ENCODE measurements at regions not wholly inside any gene's neighbourhood (a gene's known extent, or its start where the extent isn't known, plus 50 kb on each side); places are given as distances from the start of the nearest gene placed in this dataset.

DNA sequence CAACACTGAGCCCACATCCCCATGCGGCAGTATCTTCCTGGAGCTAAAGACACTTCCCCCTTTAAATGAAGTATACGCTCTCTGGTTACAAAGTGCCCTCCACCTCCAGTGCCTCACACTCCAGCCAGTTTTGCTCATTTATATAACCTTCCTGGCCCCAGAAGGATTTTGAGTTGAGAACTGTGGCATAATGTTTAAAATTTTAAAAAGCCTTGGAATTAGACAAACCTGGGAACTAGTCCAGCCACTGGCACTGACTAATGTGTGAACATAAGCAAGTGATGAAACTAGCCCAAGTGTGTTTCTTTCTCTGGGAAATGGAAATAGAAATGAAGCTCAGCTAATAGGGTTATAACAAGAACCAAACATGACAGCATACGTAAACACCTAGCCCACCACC is 723.7 kb upstream of the USP15 start:
- no peaks in the 10 kb centered on the region for H3K4me1 ChIP-seq (ENCODE audit: control insufficient read depth in 1 of 2, insufficient read depth in 2 of 2, low read length in 2 of 2)
- no peaks in the 10 kb centered on the region for H3K27me3 ChIP-seq (ENCODE audit: insufficient read depth, low read length)
- no peaks in the 10 kb centered on the region for H3K9me3 ChIP-seq (ENCODE audit: control insufficient read depth in 1 of 2, insufficient read depth in 1 of 2, low read depth in 1 of 2, low read length in 2 of 2)
- H3K36me3 ChIP-seq (ENCODE audit: control insufficient read depth in 1 of 2, insufficient read depth in 2 of 2, low read length in 2 of 2) = no peaks in the 10 kb centered on the region
- H4K20me1 ChIP-seq (ENCODE audit: insufficient read depth) = no peaks in the 10 kb centered on the region
- no peaks in the 10 kb centered on the region for H3K9me2 ChIP-seq (ENCODE audit: insufficient read depth)
- ChIA-PET POLR2A (no interaction called here), CTCF (no interaction called here), RAD21 (ENCODE audit: low non-redundant PET in 1 of 2, low total read pairs in 2 of 2, uncharacterized antibody in 2 of 2, unreplicated experiment in 2 of 2) (no interaction called here)
- no peak for DNase-seq (ENCODE audit: low read depth, low spot score)
- H3K4me3 ChIP-seq (replicated peaks in 1 of 2; ENCODE audit: low read depth in 1 of 2, low read length in 2 of 2) = no peak overlapping the region
- no peak for ATAC-seq
- no peak overlapping the region for H2AFZ ChIP-seq (ENCODE audit: low read depth, low read length, poor library complexity, severe bottlenecking)
- H3K79me2 ChIP-seq (ENCODE audit: insufficient read depth, low read length) = no peaks in the 10 kb centered on the region
- TF ChIP-seq, protein P1, sequence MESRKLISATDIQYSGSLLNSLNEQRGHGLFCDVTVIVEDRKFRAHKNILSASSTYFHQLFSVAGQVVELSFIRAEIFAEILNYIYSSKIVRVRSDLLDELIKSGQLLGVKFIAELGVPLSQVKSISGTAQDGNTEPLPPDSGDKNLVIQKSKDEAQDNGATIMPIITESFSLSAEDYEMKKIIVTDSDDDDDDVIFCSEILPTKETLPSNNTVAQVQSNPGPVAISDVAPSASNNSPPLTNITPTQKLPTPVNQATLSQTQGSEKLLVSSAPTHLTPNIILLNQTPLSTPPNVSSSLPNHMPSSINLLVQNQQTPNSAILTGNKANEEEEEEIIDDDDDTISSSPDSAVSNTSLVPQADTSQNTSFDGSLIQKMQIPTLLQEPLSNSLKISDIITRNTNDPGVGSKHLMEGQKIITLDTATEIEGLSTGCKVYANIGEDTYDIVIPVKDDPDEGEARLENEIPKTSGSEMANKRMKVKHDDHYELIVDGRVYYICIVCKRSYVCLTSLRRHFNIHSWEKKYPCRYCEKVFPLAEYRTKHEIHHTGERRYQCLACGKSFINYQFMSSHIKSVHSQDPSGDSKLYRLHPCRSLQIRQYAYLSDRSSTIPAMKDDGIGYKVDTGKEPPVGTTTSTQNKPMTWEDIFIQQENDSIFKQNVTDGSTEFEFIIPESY (IDR thresholded peaks at IDR 0.05; ENCODE audit: extremely low read depth, insufficient replicate concordance, low read length) = no peak
- TF ChIP-seq, protein P2, sequence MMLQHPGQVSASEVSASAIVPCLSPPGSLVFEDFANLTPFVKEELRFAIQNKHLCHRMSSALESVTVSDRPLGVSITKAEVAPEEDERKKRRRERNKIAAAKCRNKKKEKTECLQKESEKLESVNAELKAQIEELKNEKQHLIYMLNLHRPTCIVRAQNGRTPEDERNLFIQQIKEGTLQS (IDR thresholded peaks at IDR 0.05) = no peak
- TF ChIP-seq CEBPB (IDR thresholded peaks at IDR 0.05; ENCODE audit: low read depth) (no peak), SRF (IDR thresholded peaks at IDR 0.05; ENCODE audit: low read depth) (no peak), ELF1 (IDR thresholded peaks at IDR 0.05; ENCODE audit: borderline replicate concordance, low read depth) (no peak), POLR2AphosphoS5 (IDR thresholded peaks at IDR 0.05; ENCODE audit: low read depth, low read length) (no peak), ZNF274 (IDR thresholded peaks at IDR 0.05; ENCODE audit: low read depth, low read length) (no peak), JUND (IDR thresholded peaks at IDR 0.05) (no peak), RAD21 (IDR thresholded peaks at IDR 0.05; ENCODE audit: low read depth) (no peak), POLR2A (IDR thresholded peaks at IDR 0.05; ENCODE audit: borderline replicate concordance, extremely low read depth, insufficient read depth, insufficient read length) (no peak), TCF7L2 (IDR thresholded peaks at IDR 0.05; ENCODE audit: borderline replicate concordance, extremely low read depth, insufficient read depth, insufficient read length) (no peak), SP1 (IDR thresholded peaks at IDR 0.05; ENCODE audit: low read depth) (no peak)
- TF ChIP-seq, protein P3, sequence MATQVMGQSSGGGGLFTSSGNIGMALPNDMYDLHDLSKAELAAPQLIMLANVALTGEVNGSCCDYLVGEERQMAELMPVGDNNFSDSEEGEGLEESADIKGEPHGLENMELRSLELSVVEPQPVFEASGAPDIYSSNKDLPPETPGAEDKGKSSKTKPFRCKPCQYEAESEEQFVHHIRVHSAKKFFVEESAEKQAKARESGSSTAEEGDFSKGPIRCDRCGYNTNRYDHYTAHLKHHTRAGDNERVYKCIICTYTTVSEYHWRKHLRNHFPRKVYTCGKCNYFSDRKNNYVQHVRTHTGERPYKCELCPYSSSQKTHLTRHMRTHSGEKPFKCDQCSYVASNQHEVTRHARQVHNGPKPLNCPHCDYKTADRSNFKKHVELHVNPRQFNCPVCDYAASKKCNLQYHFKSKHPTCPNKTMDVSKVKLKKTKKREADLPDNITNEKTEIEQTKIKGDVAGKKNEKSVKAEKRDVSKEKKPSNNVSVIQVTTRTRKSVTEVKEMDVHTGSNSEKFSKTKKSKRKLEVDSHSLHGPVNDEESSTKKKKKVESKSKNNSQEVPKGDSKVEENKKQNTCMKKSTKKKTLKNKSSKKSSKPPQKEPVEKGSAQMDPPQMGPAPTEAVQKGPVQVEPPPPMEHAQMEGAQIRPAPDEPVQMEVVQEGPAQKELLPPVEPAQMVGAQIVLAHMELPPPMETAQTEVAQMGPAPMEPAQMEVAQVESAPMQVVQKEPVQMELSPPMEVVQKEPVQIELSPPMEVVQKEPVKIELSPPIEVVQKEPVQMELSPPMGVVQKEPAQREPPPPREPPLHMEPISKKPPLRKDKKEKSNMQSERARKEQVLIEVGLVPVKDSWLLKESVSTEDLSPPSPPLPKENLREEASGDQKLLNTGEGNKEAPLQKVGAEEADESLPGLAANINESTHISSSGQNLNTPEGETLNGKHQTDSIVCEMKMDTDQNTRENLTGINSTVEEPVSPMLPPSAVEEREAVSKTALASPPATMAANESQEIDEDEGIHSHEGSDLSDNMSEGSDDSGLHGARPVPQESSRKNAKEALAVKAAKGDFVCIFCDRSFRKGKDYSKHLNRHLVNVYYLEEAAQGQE (IDR thresholded peaks at IDR 0.05; ENCODE audit: low read depth) = no peak
- TF ChIP-seq, protein P4, sequence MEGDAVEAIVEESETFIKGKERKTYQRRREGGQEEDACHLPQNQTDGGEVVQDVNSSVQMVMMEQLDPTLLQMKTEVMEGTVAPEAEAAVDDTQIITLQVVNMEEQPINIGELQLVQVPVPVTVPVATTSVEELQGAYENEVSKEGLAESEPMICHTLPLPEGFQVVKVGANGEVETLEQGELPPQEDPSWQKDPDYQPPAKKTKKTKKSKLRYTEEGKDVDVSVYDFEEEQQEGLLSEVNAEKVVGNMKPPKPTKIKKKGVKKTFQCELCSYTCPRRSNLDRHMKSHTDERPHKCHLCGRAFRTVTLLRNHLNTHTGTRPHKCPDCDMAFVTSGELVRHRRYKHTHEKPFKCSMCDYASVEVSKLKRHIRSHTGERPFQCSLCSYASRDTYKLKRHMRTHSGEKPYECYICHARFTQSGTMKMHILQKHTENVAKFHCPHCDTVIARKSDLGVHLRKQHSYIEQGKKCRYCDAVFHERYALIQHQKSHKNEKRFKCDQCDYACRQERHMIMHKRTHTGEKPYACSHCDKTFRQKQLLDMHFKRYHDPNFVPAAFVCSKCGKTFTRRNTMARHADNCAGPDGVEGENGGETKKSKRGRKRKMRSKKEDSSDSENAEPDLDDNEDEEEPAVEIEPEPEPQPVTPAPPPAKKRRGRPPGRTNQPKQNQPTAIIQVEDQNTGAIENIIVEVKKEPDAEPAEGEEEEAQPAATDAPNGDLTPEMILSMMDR (IDR thresholded peaks at IDR 0.05 in 2 of 3, conservative IDR thresholded peaks at IDR 0.05 in 1 of 3; ENCODE audit: borderline replicate concordance in 1 of 3, insufficient read depth in 1 of 3, low read depth in 2 of 3, low read length in 2 of 3) = no peak
- TF ChIP-seq, protein P5, sequence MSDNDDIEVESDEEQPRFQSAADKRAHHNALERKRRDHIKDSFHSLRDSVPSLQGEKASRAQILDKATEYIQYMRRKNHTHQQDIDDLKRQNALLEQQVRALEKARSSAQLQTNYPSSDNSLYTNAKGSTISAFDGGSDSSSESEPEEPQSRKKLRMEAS (IDR thresholded peaks at IDR 0.05) = no peak
- intact Hi-C loops (cut with micrococcal nuclease) = loop anchor here (5.0 to 10.0 kb wide), 2 partner anchors 1034 to 1432 kb away; no protein-coding TSS in a partner anchor
- no TSS peak for BruUV-seq (replicated peaks)
- no peak overlapping the region for H3K4me2 ChIP-seq (ENCODE audit: low read length)
- H3K9ac ChIP-seq (ENCODE audit: low read length) = no peak overlapping the region
- H3K27ac ChIP-seq (ENCODE audit: low read depth, low read length) = no peak overlapping the region
